ENCODE measurements at regions not wholly inside any gene's neighbourhood (a gene's known extent, or its start where the extent isn't known, plus 50 kb on each side); places are given as distances from the start of the nearest gene placed in this dataset.

DNA sequence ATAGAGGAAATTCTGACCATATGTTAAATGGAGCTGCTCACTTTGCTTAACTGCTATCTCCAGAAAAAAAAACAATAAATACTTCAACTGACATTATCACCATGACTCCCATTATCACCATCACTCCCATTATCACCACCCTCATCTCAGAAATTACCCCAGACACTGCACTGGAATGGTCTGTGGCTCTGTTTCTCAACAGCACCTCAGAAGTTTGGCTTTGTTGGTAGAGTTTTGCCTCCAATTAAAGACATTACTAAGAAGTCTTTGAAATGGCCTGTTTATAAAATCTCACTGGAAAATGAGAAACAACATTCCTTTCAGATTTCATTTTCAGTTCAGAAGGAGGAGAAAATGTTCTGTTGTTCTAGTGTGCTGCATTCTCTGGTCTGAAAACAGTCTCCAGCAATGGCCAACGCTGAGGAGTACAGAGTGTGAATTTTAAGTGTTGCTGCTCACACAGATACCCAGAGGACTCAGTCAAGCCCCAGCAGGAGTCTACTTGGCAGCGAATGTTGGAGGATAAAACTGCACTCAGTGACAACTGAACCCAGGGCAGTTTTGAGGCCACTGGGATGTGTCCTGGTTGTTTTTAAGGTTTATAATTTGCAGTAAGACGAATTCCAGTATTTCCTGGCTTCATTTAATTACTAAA, 364.5 kb upstream of the CDH2 start:
- no peak for TF ChIP-seq SPI1 (IDR thresholded peaks at IDR 0.05; ENCODE audit: borderline replicate concordance, low read depth)
- TF ChIP-seq GABPA (IDR thresholded peaks at IDR 0.05; ENCODE audit: low read depth), result no peak
- TF ChIP-seq, protein P1, sequence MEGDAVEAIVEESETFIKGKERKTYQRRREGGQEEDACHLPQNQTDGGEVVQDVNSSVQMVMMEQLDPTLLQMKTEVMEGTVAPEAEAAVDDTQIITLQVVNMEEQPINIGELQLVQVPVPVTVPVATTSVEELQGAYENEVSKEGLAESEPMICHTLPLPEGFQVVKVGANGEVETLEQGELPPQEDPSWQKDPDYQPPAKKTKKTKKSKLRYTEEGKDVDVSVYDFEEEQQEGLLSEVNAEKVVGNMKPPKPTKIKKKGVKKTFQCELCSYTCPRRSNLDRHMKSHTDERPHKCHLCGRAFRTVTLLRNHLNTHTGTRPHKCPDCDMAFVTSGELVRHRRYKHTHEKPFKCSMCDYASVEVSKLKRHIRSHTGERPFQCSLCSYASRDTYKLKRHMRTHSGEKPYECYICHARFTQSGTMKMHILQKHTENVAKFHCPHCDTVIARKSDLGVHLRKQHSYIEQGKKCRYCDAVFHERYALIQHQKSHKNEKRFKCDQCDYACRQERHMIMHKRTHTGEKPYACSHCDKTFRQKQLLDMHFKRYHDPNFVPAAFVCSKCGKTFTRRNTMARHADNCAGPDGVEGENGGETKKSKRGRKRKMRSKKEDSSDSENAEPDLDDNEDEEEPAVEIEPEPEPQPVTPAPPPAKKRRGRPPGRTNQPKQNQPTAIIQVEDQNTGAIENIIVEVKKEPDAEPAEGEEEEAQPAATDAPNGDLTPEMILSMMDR (IDR thresholded peaks at IDR 0.05; ENCODE audit: insufficient read depth, low read length), result no peak
- TF ChIP-seq POLR2AphosphoS5 (IDR thresholded peaks at IDR 0.05; ENCODE audit: low read depth), result no peak
- TF ChIP-seq, protein P2, sequence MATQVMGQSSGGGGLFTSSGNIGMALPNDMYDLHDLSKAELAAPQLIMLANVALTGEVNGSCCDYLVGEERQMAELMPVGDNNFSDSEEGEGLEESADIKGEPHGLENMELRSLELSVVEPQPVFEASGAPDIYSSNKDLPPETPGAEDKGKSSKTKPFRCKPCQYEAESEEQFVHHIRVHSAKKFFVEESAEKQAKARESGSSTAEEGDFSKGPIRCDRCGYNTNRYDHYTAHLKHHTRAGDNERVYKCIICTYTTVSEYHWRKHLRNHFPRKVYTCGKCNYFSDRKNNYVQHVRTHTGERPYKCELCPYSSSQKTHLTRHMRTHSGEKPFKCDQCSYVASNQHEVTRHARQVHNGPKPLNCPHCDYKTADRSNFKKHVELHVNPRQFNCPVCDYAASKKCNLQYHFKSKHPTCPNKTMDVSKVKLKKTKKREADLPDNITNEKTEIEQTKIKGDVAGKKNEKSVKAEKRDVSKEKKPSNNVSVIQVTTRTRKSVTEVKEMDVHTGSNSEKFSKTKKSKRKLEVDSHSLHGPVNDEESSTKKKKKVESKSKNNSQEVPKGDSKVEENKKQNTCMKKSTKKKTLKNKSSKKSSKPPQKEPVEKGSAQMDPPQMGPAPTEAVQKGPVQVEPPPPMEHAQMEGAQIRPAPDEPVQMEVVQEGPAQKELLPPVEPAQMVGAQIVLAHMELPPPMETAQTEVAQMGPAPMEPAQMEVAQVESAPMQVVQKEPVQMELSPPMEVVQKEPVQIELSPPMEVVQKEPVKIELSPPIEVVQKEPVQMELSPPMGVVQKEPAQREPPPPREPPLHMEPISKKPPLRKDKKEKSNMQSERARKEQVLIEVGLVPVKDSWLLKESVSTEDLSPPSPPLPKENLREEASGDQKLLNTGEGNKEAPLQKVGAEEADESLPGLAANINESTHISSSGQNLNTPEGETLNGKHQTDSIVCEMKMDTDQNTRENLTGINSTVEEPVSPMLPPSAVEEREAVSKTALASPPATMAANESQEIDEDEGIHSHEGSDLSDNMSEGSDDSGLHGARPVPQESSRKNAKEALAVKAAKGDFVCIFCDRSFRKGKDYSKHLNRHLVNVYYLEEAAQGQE (IDR thresholded peaks at IDR 0.05; ENCODE audit: insufficient replicate concordance, low read depth), result no peak
- Histone ChIP-seq H3K27me3 (ENCODE audit: insufficient read depth, poor library complexity, severe bottlenecking) (no peaks in the 10 kb centered on the region), H3K4me3 (replicated peaks; ENCODE audit: insufficient read depth, low read length) (no peak overlapping the region), H3K27ac (replicated peaks) (no peak overlapping the region)
- no peak for DNase-seq (ENCODE audit: low read depth in 1 of 2, low spot score in 1 of 2)

DNA sequence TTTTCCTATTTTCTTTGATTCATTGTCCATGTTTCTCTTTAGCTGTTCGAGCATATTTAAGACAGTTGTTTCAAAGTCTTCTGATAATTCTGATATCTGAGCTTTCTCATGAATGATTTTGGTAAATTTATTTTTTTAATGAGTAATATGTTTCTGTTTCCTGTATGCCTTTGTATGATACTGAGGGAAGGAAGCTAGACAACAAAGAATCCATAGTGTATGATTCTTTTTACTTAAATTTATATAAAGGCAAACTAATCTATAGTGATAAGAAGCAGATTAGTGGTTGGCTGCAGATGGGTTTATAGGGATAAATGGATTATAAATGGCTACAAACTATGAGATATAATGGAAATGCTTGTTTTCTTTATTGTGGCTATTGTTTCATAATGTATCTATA, 352.7 kb upstream of the CDH2 start:
- TF ChIP-seq, protein P1 (IDR thresholded peaks at IDR 0.05; ENCODE audit: insufficient read depth, low read length), result no peak
- TF ChIP-seq SPI1 (IDR thresholded peaks at IDR 0.05; ENCODE audit: borderline replicate concordance, low read depth) (no peak), POLR2AphosphoS5 (IDR thresholded peaks at IDR 0.05; ENCODE audit: low read depth) (no peak), GABPA (IDR thresholded peaks at IDR 0.05; ENCODE audit: low read depth) (no peak)
- TF ChIP-seq, protein P2 (IDR thresholded peaks at IDR 0.05; ENCODE audit: insufficient replicate concordance, low read depth), result no peak
- H3K27me3 ChIP-seq (ENCODE audit: insufficient read depth, poor library complexity, severe bottlenecking), result no peaks in the 10 kb centered on the region
- no peak overlapping the region for H3K27ac ChIP-seq (replicated peaks)
- H3K4me3 ChIP-seq (replicated peaks; ENCODE audit: insufficient read depth, low read length), result no peak overlapping the region
- DNase-seq (ENCODE audit: low read depth in 1 of 2, low spot score in 1 of 2), result no peak

DNA sequence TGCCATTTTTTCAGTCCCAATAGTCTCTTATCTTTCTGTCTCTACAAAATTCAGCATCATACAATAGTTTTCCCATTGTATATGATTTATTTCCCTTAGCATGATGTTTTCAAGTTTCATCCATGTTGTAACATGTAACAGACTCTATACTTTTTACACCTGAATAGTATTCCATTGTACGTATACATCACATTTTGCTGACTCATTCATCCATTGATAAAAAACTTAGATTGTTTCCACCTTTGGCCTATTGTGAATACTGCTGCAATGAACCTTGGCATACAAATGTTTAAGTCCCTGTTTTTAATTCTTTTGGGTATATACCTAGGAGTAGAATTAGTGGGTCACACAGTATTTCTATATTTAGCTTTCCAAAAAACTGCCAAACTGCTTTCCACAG, 349.3 kb upstream of the CDH2 start:
- TF ChIP-seq, protein P1 (IDR thresholded peaks at IDR 0.05; ENCODE audit: insufficient read depth, low read length), result no peak
- TF ChIP-seq, protein P2 (IDR thresholded peaks at IDR 0.05; ENCODE audit: insufficient replicate concordance, low read depth), result no peak
- no peak for TF ChIP-seq GABPA (IDR thresholded peaks at IDR 0.05; ENCODE audit: low read depth)
- TF ChIP-seq POLR2AphosphoS5 (IDR thresholded peaks at IDR 0.05; ENCODE audit: low read depth), result no peak
- no peak for TF ChIP-seq SPI1 (IDR thresholded peaks at IDR 0.05; ENCODE audit: borderline replicate concordance, low read depth)
- Histone ChIP-seq H3K4me3 (replicated peaks; ENCODE audit: insufficient read depth, low read length) (no peak overlapping the region), H3K27ac (replicated peaks) (no peak overlapping the region), H3K27me3 (ENCODE audit: insufficient read depth, poor library complexity, severe bottlenecking) (no peaks in the 10 kb centered on the region)
- DNase-seq (ENCODE audit: low read depth in 1 of 2, low spot score in 1 of 2), result no peak
